Large intestine (tissue), 3 donors: ENCODE measurements at regions not wholly inside any gene's neighbourhood (a gene's known extent, or its start where the extent isn't known, plus 50 kb on each side); places are given as distances from the start of the nearest gene placed in this dataset.
"Not testable (repeated sequence)": the region's sequence is repeated elsewhere in the genome, so short reads cannot be mapped to it uniquely, and the experiment has no call there.

ENCODE experiments used
- DNase-seq, 2 donors: peaks; one replicate each; pipeline versions ENCODE4 v3.0.0 to v3.0.0-alpha.2; 2013
- H3K27ac ChIP-seq: one replicate; pipeline ENCODE4 v1.5.1; 2013; ENCODE audit warnings: low read length
- H3K27me3 ChIP-seq: 2 replicates; pipeline ENCODE4 v1.6.1; 2013; ENCODE audit warnings: low read length; ENCODE audit not compliant: control insufficient read depth, insufficient read depth
- H3K36me3 ChIP-seq: 2 replicates; pipeline ENCODE4 v1.6.1; 2013; ENCODE audit warnings: low read length; ENCODE audit not compliant: control insufficient read depth, insufficient read depth
- H3K4me1 ChIP-seq: one replicate; pipeline ENCODE4 v1.6.1; 2013; ENCODE audit warnings: low read length; ENCODE audit not compliant: control insufficient read depth, insufficient read depth
- H3K4me3 ChIP-seq: one replicate; pipeline ENCODE4 v1.5.1; 2013; ENCODE audit warnings: low read length
- H3K9me3 ChIP-seq: one replicate; pipeline ENCODE4 v1.6.1; 2013; ENCODE audit warnings: mild to moderate bottlenecking, low read depth, low read length, moderate library complexity; ENCODE audit not compliant: control insufficient read depth
- whole genome bisulfite sequencing: methylation state at CpG from one replicate; pipeline ENCODE4 v1.1.5; 2013; ENCODE audit warnings: low lambda C conversion rate; ENCODE audit not compliant: insufficient coverage; 5-methylcytosine and 5-hydroxymethylcytosine counted together

DNA sequence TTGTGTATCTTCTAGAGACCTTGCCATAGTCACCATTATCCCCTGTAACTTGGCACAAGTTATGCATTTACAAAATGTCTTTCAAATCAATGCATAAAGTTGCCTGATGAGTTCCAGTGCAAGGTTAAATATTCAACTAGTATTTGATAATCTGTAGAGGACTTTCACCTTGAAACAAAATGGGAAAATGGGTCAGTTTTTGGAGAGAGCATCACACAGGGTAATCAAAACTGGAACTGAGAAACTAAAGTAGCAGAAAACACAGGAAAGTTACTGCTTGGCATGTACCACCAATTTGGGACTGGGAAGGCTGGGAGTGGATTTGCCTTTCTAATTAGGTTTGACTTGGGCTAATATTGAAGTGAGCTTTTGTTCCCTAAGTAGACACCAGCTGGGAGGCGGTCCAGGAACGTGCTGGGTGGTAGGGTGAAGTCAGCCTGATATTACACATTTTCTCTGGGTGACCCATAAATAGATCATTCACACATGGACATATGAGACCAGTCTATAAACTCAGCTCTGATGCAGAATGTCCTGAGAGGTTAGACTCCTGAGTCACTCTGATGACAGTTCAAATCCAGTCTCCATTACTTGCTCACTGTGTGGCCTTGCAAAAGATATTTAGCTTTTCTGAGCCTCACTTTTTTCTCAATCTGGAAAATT lies 152.3 kb downstream of the PCTP start:
- no peak for DNase-seq
- H3K4me3 ChIP-seq = no peak overlapping the region
- no peaks in the 10 kb centered on the region for H3K9me3 ChIP-seq
- H3K4me1 ChIP-seq = no peaks in the 10 kb centered on the region
- no peaks in the 10 kb centered on the region for H3K36me3 ChIP-seq
- H3K27ac ChIP-seq = no peak overlapping the region
- no CpG with 5 or more reads among the region's 2 CpGs for WGBS
- no peaks in the 10 kb centered on the region for H3K27me3 ChIP-seq

DNA sequence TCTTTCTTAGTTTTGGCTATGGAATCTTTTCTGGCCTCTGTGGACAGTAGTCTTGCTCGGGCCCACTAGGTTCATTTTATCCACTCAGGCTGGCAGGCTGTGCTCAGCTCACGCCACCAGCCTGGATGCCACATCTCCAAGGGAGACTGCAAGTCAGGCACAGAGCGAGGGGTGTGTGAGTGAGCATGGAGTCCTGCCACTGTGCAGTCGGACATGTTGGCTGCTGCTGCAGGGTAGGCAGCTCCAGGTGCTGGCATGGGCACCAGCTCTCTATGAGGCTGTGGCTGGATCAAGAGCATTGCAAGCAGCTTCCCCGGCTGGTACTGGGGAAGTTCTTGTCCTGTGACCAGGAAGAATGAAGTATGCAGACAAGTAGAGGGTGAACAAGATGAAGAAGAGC lies 158.9 kb downstream of the PCTP start:
- Histone ChIP-seq H3K36me3 (no peaks in the 10 kb centered on the region), H3K27ac (no peak overlapping the region), H3K4me1 (no peaks in the 10 kb centered on the region), H3K27me3 (no peaks in the 10 kb centered on the region), H3K4me3 (no peak overlapping the region), H3K9me3 (peaks cover 8% of the 10 kb centered on the region)
- no peak for DNase-seq
- WGBS = no CpG with 5 or more reads among the region's 5 CpGs

DNA sequence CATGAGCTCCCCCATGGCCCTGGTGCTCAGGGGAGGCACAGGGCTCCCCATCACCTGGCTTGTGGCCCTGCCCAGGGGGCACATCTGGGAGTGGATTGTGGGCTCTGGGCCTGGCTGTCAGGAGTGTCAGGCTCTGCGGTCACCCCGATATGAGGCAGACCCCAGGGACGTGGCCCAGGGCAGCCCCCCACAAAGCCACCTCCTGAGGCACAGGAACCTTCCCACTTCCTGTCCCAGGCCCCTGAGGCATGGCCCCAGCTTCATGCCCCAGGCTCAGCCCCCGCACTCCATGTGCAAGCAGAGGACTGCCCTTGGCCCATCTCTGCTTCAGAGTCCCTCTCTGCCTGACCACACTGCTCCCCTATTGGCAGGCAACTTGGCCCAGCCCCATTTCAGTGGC lies 160.3 kb downstream of the PCTP start:
- DNase-seq = no peak
- no CpG with 5 or more reads among the region's 4 CpGs for whole genome bisulfite sequencing
- no peaks in the 10 kb centered on the region for H3K36me3 ChIP-seq
- H3K27ac ChIP-seq = no peak overlapping the region
- H3K27me3 ChIP-seq = no peaks in the 10 kb centered on the region
- H3K9me3 ChIP-seq = peaks cover 8% of the 10 kb centered on the region
- no peaks in the 10 kb centered on the region for H3K4me1 ChIP-seq
- H3K4me3 ChIP-seq = no peak overlapping the region

DNA sequence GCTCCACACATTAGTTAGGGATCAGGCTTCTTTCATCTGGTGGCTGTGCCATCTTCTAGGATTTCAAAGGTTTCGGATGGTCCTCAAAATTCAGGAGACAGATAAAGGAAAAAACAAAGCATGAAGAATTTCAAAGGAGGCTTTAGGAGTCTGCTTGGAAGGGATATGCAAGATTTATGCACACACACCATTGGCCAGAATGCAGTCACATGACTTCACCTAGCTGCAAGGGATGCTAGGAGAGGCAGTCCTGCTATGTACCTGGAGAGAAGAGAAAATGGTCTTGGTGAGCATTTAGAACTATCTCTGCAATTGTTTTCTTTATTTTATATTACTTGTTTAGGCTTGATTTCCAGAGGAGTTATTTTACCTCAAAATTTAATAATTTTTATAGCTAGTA lies 174.6 kb downstream of the PCTP start:
- no peak overlapping the region for H3K27ac ChIP-seq
- no peaks in the 10 kb centered on the region for H3K9me3 ChIP-seq
- H3K27me3 ChIP-seq = no peaks in the 10 kb centered on the region
- H3K36me3 ChIP-seq = no peaks in the 10 kb centered on the region
- H3K4me1 ChIP-seq = no peaks in the 10 kb centered on the region
- 83% methylated on average over 1 of the region's 1 CpG for WGBS
- DNase-seq = no peak
- H3K4me3 ChIP-seq = no peak overlapping the region

DNA sequence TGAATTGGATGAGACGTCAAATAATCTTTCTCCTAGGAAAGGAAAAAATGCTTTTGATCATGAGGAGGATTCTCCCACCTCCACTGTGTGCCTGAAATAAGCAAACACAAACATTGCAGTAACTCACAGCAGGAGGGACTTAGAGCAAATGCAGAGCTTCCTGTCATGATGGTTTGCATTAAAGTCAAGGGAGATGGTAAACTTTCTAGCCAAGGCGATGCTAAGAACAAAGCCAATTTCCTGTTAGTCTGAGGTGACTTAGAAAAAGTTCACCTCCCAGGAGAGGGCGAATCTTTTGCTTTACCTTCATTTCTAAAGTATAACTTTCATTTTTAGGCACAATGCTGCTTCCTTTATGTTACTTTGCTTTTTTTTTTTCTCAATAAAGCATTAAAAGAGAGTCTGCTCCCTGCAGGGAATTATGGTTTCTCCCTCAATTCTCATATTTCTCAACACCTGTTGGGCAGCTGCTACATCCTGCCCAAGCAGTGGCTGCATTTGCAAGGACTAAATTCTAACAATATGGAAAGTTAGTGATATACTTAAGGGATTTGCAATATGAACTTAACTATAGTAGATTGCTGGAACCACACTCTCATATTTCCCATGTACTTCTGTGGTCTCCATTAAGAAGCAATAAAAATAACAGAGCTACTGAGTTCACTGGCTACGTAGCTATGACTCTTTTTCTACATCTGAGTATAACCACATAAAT lies 175.6 kb downstream of the PCTP start:
- WGBS = 31% methylated on average over 3 of the region's 4 CpGs
- no peak for DNase-seq

GRCh38 chr17:55930291-55930809 lies 179.5 kb downstream of the PCTP start:
- Histone ChIP-seq H3K4me3 (no peak overlapping the region), H3K36me3 (no peaks in the 10 kb centered on the region), H3K9me3 (no peaks in the 10 kb centered on the region), H3K4me1 (no peaks in the 10 kb centered on the region), H3K27me3 (no peaks in the 10 kb centered on the region), H3K27ac (no peak overlapping the region)
- no peak for DNase-seq
- WGBS = 80% methylated on average over 1 of the region's 1 CpG

More for the DNA sequence above, 175.6 kb downstream of the PCTP start:
- no peaks in the 10 kb centered on the region for H3K27me3 ChIP-seq
- H3K27ac ChIP-seq = no peak overlapping the region
- no peak overlapping the region for H3K4me3 ChIP-seq
- no peaks in the 10 kb centered on the region for H3K4me1 ChIP-seq
- no peaks in the 10 kb centered on the region for H3K9me3 ChIP-seq
- no peaks in the 10 kb centered on the region for H3K36me3 ChIP-seq

GRCh38 chr17:55931446-55931845 lies 180.6 kb downstream of the PCTP start:
- Histone ChIP-seq H3K27ac (no peak overlapping the region), H3K4me1 (no peaks in the 10 kb centered on the region), H3K36me3 (no peaks in the 10 kb centered on the region), H3K27me3 (no peaks in the 10 kb centered on the region), H3K4me3 (no peak overlapping the region), H3K9me3 (no peaks in the 10 kb centered on the region)
- 60% methylated on average over 1 of the region's 1 CpG for WGBS
- no peak for DNase-seq

- Histone ChIP-seq H3K36me3 (no peaks in the 10 kb centered on the region), H3K27me3 (no peaks in the 10 kb centered on the region), H3K4me1 (no peaks in the 10 kb centered on the region), H3K27ac (no peak overlapping the region), H3K4me3 (no peak overlapping the region), H3K9me3 (no peaks in the 10 kb centered on the region)
- 100% methylated on average over 1 of the region's 2 CpGs for WGBS
- no peak for DNase-seq
Measured at GRCh38 chr17:55932973-55933372, 182.1 kb downstream of the PCTP start.

GRCh38 chr17:55939181-55939810 lies 188.4 kb downstream of the PCTP start:
- not testable (repeated sequence) for H3K36me3 ChIP-seq, H3K4me1 ChIP-seq, H3K27ac ChIP-seq, DNase-seq, H3K4me3 ChIP-seq, H3K9me3 ChIP-seq, H3K27me3 ChIP-seq
- no CpG with 5 or more reads among the region's 8 CpGs for WGBS

DNA sequence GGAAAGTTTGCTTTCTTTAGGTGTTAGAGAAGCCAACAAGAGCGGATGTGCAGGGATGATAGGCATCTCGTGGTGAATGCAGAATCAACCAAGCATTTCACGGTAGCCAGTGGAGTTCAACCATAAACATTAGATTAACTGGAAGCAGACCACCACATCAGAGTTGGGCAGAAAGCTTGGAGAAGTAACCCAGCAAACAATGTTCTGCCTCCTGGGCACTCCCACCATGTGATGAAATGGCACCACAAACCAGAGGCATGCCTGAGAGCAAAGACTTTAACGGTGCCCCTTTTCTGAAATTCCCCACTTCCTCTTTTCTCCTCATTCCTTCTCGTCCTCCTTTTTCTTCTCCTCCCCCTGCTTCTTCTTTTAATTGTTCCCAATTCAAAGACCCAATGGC lies 193.5 kb upstream of the ANKFN1 start:
- H3K4me1 ChIP-seq = peaks cover 4% of the 10 kb centered on the region
- H3K27me3 ChIP-seq = no peaks in the 10 kb centered on the region
- 88% methylated on average over 2 of the region's 5 CpGs for WGBS

More for the DNA sequence above, 193.5 kb upstream of the ANKFN1 start:
- no peaks in the 10 kb centered on the region for H3K9me3 ChIP-seq
- H3K4me3 ChIP-seq = no peak overlapping the region
- no peaks in the 10 kb centered on the region for H3K36me3 ChIP-seq
- DNase-seq = no peak
- H3K27ac ChIP-seq = no peak overlapping the region
